ELR (cell line): ENCODE measurements at regions not wholly inside any gene's neighbourhood (a gene's known extent, or its start where the extent isn't known, plus 50 kb on each side); places are given as distances from the start of the nearest gene placed in this dataset.

Experiments used
- DNase-seq: peaks from one replicate; pipeline ENCODE4 v3.0.0-alpha.2; 2015; ENCODE audit warnings: low read depth

DNA sequence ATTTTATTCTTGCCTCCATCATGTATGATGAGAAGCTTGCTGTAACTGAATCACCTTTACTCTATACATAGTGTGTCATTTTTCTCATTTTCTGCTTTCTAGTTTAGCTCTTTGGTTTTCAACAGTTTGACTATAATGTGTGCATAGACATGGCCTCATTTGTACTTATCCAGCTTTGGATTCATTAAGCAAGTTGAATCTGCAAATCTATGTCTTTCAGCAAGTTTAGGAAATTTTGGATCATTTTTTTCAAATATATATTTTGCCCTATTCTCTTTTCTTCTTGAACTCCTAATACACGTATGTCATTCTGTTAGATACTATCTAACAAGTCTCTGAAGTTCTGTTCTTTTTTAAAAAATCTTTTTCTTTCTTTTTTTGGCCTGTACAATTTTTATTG lies 57.8 kb downstream of the PRLHR start:
- no peak for DNase-seq

DNA sequence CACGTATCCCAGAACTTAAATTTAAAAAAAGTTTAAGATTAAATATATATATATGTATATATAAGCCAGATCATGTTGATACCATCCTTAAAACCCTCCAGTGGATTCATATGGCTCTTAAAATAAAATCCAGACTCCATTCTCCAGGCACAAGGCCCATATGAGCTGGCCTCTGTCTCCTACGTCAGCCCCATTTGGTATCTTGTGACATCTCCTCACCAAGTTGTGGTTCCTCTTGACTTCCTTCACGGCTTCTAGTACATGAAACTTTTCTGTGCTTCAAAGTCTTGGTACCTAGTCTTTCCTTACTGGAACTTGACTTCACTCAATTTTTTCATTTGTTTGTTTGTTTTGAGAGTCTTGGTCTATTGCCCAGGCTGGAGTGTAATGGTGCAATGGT lies 61.3 kb downstream of the PRLHR start:
- DNase-seq = no peak

DNA sequence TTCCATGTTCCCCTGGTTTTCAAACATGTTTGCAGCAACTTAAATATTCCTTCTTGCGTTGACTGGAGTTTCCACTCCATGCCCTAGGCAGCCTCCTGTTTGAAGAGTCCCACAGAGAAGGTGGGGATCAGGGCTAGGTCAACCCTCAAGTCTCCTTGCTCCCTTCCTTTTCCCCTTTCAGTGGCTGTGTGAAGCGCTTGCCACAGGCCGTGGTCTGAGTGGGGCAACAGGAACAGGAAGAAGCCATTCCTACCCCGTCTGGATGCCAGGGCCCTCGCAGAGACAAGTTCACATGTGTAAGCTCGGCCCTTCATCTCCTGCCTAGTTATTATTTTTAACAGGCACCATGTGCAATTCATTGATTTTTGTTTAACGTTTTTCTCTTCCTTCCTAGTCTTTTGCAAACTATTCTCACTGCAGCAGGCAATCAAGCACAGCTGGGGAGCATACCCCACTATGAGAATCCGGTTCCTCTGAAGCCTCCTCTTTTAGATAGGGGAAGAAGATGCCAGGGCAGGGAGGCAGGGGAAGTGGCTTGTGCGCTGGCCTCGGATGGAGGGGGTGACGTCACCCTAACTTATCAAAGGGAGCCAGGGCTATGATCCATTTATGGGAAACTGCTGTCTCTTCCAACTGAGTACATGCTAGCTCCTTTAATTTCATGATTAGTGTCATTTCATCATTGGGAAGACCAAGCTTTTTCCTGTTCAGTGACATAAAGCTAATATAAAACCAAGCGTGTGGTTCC lies 64.2 kb downstream of the PRLHR start:
- peak; percentile 53 for DNase-seq

DNA sequence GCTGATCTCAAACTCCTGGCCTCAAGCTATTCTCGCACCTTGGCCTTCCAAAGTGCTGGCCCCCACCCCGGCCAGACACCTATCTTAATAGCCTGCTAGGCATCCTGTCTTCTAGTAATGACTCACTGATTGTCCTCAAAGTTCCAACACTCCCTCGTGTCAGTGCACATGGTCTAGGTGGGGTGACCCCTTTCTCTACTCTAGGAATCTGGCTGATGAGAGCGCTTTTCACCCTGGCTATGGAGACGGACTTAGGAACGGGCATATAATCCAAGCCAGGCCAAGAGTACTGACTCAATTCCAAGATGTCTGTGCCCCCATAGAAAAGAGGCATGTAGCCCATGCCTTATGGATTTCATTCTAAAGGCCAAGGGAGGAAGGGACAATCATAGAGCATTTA lies 67.0 kb downstream of the PRLHR start:
- DNase-seq = no peak

DNA sequence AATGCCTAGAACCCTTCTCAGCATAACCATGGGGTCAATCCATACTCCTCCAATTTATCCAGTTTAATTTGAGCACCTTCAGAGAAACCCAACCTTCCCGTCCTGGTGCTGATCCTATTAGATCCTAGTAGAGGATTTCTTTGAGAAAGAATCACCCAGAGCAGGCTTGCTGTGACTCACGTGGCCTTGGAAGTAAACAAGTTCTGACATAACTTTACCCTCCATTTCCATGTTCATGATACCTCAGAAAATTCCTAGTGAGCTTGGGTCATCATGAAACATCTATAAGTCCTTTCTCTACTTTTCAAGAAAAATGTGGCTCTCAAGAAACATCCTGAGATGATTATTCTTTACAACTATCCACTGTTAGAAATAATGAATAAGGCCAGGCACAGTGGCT lies 71.7 kb downstream of the PRLHR start:
- peak; percentile 83 for DNase-seq

DNA sequence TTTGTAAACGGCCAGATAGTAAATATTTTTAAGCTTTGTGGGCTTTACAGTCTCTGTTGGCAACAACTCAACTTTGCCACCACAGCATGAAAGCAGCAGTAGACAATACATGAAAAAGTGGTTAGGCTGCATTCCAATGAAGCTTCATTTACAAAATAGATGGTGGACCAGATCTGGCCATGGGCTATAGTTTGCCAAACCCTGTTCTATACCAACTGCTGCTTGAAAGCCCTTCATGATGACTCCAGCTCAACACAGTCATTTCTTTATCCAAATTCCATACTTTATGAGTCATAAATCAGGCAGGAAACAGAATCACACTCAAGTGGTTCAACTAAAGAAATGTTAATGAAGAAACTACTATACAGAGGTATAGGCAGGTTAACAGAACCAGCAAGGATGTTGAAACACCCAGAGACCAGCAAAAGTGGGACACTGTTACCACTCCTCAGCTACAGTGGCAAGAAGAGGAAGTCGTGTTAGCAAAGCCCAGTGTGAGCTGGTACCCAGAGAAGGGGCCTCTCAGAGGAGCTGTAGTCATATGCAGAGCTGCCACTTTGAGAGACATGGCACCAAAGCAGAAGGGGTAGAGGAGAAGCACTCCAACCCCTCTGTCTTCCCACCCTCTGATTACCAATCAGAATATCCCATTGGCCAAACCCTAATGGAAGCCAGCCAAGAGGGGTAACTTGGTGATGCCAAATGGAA lies 72.5 kb downstream of the PRLHR start:
- peak; percentile 89 for DNase-seq

DNA sequence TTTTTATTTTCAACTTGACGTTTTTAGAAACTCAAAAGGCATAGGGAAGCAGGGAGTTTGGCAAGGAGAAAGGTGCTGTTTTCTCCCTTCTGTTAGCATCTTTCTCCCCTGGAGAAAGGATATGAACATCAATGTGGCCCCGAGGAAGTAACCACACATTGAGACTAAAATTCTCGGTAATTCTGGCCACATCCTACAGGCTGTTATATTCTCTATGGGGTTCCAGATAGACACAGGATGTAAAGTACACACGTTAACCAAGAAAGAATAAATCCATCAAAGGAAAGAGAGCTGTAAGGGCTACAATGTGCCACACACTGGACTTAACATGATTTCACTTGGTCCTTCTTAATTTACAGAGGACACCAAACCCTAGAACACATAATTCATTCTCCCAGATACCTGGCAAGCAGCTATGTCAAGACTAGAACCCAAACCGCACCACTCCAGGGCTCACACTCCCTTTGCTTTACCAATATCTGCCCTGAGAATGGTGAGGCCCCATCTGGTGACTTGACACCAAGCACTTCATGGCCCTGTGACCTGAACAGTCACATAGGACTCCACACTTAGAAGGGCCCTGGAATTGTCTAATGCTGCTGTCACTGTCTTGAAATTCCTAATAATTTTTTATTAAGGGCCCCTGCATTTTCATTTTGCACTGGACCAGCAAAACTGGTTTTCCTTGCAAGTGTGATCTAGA lies 73.9 kb downstream of the PRLHR start:
- DNase-seq = no peak

DNA sequence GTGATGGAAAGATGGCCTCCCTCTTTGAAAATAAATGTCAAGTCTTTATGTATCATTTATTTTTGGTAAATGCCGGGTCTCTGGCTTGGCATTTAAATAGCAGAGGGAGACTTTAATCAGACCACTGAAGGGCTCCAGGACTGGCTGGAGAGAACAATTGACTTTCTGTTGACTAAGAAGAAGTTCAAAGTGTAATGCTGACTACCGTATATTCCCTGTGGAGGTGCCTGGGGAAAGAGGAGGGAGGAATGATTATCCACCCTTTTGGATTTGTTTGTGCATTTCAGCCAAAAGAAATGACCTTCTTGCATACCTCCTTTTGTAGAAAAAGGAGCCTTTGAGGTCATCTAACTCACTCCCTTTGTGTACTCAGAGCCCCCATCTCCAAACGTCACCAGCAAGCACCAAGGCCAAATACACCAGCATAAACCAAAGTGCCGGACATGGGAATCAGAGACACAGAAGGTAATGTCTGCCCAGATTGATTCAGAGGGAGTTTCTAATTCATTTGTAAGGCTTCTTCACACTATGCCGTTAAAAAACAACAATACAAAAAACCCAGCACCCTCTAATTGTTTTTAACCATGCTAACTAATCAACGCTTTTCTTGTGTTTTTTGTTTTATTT lies 75.2 kb downstream of the PRLHR start:
- DNase-seq = no peak

DNA sequence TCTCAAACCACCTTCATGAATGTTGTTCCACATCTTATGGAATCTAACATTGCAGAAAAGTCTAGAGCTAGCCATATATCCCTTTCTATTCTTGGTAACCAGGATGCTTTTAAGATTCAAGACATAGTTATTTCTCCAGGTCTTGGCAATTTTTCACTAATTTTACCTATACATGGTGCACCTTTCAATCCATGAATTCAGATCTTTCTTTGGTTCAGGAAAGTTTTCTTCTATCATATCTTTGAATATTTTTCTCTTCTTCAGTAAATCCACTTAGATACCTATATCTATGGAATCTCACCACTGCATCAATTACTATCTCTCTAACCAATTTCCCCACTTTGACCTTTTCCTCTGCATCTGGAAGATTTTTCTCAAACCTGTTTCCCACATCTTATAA lies 77.4 kb downstream of the PRLHR start:
- no peak for DNase-seq

DNA sequence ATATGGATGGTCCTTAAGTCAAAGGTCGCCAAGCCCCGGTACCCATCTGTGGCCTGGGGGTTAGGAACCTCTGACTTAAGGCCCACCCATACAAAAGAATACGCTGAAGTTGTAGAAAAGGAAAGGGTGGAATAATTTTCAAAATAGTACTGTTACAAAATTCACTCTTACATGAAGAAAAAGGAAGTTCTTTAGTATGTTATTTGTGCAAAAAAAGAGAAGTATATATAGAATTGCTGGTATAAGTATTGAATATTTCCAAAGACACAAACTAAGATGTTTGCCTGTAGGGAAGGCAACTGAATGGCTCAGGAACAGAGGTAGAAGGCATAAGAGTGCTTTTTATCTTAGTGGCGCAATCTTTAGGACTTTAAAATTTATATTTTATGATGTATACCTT lies 78.7 kb downstream of the PRLHR start:
- DNase-seq = no peak

DNA sequence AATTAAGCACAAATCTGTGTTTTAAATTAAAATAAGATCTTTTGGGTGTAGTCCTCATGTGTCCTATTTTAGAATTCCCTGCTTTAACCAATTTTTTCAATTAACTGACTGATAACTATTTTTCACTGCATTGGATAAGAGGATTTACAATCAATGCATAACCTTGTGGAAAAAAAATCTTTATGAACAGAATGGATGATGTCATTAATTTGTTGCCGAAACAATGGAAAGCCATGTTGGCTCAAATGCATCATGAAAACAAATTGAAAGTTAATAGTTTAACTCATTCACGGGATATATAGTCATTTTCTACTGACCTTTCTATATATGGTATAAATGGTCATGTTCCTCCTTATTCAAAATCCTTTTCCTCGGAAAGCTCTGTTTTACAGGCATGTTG lies 82.3 kb downstream of the PRLHR start:
- no peak for DNase-seq

DNA sequence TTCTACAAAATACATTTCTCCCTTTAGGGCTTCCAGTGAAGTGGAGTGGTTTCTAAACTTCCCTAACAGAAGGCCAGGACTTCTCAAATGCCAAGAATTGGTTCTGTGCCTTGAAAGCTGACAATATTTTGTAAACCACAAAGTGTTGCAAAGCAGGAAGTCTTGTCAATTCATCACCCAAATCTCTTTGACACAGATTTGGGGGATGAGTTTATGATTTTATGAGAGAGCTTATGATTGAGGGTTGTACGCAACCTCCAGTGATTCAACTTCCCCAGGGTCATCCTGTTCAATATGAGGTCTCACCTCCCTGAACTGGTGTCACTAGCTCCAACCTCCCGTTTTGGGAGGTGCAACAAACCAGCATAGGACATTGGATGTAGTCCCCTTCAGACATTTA lies 83.7 kb downstream of the PRLHR start:
- DNase-seq = no peak

DNA sequence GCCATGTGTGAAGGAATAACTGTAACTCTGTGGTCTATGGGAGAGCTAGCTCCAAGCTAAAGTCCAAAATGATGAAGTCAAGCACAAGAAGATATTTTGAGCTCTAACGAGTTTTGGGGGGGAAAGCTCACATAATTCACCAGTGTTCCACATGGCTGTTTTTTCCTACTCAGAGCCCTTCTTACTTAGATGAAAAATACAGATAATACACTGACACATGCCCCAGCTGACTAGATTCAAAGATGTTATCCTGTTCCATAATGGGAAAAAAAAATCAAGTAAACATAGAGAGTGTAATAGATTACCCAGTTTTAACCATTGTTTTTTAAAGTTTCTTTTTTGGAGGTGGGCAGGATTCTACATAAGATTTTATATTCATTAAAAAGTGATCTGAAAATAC lies 86.6 kb downstream of the PRLHR start:
- DNase-seq = peak; percentile 10

DNA sequence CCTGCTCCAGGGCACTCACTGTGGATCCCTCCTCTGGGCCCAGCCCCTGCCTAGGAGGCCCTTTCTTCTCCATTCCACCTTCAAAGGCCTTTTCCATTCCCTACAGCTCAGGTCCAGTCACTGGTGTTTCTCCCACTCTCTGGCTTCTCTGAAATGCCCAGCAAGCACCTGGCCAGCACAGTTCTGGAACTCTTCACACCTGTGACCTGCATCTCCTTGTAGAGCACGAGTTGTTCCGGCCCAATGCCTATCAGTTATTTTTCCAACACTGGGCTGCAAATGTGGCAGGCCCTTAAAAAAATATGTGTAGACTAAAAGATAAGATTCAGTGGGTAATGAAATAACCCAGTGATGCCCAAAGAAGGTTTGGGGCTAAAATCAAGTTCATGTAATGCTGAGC lies 87.1 kb downstream of the PRLHR start:
- no peak for DNase-seq

DNA sequence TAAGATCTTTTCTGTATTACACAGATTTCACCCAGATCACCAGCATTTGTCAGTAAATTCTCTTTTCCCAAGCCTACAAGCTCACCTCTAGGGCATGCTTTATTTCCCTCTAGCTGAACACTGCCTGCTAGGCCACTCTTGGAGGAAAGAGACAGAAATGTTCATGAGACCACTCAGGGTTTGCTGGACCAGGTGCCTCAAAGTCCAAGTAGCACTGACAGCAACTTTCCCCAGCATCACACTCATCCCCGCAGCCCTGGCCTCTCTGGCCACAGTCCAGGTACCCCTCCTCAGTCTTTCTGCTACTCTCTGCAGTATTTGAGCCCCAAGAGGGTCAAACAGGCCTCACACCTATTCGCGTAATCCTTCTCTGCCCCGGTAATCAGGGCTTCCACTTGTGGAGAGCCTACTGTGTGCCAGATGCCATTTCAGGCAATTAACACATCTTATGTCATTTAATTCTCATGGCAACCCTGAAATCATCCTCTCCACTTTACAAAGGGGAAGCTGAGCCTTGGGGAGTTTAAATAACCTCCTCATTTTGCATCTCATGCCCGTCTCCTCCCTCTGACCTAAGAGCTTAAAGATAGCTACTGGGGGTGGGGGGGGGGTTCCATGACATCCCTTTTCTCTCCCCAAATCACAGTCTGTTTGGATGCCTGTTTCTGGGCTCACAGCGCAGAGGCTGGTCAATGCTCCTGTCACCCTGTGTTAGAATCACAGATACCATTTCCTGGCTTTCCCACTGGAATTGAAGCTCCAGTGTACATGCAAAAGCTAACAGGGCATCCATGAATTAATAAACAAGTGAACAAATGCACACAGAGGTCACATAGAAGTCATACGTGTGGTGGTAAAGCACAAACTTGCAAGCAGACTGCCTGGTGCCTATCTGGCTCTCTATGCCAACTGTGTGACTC lies 88.5 kb downstream of the PRLHR start:
- no peak for DNase-seq

DNA sequence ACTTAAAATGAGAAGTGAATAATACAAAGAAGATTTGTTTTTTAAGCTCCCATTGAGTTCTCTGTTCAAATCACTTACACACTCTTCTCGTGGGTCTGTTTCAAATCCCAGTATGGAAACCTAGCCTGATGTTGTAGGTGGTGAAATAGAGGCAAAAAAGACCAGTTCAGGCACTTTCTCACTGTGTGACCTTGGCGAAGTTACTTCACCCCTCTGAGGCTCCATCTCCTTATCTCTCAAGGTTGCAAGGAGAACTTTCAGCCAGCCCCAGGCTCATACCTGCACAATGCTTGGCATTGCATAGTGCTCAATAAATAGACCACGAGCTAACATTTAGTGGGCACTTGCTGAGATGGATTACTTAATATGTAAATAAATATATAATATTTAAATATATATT lies 90.1 kb downstream of the PRLHR start:
- no peak for DNase-seq

DNA sequence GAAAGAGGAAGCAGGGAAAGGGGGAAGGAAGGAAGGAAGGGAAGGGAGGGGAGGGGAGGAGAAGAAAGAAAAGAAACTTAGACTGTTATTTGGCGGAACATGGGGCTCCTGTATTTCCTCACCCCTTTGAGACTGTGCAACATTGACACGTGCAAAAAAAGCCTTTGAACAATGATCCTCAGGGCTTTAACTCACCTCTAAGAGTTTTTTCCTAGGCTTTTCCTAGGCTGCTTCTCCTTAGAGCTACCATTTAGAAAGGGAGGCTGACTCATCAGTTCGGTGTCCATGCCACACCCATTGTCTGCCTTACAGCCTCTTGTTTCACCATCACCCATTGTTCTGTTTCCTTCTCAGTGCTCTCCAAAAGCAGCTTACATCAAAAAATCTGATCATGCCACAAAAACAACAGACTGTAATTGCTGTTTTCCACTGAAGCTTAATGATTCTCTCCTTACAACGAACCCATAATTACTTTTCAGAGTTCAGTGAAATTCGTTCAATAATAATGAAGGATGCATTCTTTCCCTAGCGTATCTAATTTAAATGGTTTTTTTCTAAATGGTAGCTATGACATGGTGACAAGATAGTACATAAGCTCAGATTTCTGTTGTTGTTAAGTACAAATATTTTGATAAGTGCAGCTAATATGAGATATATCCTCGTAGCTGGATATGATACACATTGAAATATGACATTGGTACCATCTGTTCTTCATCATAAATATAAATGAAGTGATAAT lies 90.8 kb downstream of the PRLHR start:
- DNase-seq = peak; percentile 91

DNA sequence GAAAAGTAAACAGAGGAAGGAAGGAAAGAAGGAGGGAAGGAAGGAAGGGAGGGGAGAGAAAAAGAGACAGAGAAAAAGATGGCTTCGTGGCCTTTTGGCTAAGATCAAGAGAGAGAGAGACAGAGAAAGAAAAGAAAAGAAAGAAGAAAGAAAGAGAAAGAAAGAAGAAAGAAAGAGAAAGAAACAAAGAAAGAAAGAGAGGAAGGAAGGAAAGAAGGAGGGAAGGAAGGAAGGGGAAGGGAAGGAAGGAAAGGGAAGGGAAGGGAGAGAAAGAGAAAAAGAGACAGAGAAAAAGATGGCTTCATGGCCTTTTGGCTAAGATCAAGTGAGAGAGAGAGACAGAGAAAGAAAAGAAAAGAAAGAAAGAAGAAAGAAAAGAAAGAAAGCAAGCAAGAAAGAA lies 91.4 kb downstream of the PRLHR start:
- DNase-seq = no peak

DNA sequence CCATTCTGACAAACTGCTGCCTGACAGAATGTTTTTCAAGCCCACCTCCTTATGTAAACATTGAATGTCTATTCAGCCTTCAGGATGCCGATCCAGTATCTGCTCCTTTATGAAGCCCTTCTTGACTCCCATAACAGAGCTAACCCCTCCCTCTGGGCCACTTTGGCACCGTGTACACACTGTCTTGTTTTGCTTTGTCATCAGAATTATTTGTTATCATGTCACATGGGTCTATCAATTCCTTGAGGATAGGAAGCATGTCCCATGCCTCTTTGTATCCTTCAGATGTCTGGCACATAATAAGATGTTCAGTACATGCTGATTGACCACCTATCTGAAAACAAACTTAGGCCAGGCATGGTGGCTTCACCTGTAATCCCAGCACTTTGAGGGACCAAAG lies 92.3 kb downstream of the PRLHR start:
- no peak for DNase-seq

DNA sequence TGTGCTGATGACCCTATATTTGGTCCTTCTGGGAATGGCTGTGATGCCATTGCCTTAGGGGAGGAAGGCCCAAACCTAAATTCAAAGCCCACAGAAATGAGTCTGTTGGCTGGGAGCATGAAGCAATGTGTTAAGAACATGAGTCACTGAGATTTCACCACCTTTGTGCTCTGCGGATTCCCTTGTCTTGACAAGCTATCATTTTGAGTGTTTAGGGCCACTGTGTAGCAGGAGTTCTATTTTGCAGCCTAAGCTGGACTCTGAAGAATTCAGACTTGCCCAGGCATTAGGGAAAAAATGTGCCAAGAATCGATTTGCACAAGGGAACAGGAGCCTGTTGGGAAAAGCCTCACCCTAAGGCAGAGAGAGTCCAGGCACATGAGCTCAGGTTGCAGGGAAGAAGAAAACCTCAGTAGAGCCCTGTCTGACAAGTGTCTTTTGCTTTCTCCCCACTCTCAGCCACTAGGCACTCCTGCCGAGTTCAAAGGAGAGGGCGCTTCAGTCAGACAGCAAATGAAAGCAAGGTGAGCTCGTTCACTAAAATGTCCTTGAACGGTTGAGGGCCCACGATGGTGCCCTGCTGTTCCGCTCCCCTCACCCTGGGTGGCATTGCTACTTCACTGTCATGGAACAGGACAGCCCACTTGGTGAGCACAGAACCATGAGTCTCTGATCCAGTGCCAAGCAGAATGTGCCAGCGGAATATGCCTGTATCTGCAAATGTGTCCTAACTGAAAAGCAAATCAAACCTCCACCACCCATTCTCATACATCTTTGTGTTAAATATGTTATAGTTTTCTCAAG lies 93.6 kb downstream of the PRLHR start:
- DNase-seq = peak; percentile 91
